ENCODE measurements at regions not wholly inside any gene's neighbourhood (a gene's known extent, or its start where the extent isn't known, plus 50 kb on each side); places are given as distances from the start of the nearest gene placed in this dataset.

DNA sequence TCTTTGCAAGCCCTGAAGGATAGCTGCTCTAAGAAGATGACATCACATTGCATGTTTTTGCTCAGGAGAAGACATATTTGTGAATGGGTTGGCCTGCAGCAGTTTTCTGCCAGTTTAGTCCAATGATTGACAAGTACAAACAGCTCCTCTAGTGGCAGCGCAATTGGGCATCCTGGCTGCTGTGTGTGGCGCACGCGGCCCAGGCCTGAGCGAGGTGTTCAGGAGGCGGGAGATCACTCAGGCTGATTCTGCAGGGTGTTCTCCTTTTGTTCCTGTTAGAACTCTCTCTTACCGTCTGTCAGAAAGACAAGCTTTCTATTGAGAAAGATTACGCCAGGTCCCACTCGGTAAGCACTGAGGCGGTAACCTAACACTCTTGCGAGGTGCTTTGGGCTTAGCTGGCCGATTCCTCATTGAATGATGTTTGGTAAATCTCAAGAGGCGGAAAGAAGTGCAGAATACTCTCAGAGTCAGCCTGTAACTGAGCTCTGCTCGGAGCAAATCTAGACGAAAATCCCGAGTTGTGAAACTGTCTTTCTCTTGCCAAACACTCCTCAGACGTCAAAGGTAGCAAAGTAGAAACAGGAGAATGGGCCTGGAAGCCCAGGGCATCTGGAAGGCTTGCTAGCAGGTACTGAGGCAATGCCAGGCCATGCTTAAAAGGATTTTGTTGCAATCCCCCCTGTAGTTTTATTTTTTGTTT lies 219.2 kb upstream of the BMPER start:
- ChIA-PET CTCF (interaction anchor here (1.4 kb wide), 1 partner anchor 227 kb away, joined by 4 read pairs; no protein-coding TSS in a partner anchor), POLR2A (no interaction called here)
- H3K4me3 ChIP-seq (ENCODE audit: low read depth, low read length), result no peak overlapping the region
- no peak for DNase-seq (ENCODE audit: low read depth, low spot score)
- TF ChIP-seq, protein P1, sequence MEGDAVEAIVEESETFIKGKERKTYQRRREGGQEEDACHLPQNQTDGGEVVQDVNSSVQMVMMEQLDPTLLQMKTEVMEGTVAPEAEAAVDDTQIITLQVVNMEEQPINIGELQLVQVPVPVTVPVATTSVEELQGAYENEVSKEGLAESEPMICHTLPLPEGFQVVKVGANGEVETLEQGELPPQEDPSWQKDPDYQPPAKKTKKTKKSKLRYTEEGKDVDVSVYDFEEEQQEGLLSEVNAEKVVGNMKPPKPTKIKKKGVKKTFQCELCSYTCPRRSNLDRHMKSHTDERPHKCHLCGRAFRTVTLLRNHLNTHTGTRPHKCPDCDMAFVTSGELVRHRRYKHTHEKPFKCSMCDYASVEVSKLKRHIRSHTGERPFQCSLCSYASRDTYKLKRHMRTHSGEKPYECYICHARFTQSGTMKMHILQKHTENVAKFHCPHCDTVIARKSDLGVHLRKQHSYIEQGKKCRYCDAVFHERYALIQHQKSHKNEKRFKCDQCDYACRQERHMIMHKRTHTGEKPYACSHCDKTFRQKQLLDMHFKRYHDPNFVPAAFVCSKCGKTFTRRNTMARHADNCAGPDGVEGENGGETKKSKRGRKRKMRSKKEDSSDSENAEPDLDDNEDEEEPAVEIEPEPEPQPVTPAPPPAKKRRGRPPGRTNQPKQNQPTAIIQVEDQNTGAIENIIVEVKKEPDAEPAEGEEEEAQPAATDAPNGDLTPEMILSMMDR (IDR thresholded peaks at IDR 0.05; ENCODE audit: insufficient read depth, low read length, missing control alignments), result no peak

DNA sequence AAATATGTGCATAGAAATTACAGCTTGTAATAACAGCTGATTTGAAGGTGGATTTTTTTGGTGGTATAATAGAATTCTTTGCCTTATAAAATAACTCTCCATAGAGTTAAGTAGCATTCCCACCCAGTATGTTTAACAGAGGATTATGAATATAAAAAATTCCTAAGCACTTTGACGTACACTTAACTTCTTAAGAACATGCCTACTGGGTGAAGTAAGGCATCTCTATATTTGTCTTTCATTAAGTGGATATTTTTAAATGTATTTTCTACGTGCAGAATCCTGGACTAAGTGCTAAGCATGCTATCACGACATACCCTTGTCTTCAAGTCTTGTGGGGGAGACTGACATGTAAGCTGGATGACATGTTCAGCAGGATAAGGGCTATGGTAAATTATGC lies 217.7 kb upstream of the BMPER start:
- CTCF ChIA-PET, result interaction anchor here (1.1 kb wide), 1 partner anchor 28 kb away, joined by 3 read pairs; no protein-coding TSS in a partner anchor
- no peak overlapping the region for H3K4me3 ChIP-seq (ENCODE audit: low read depth, low read length)
- DNase-seq (ENCODE audit: low read depth, low spot score), result no peak
- TF ChIP-seq, protein P1 (IDR thresholded peaks at IDR 0.05; ENCODE audit: insufficient read depth, low read length, missing control alignments), result no peak
- POLR2A ChIA-PET, result no interaction called here

DNA sequence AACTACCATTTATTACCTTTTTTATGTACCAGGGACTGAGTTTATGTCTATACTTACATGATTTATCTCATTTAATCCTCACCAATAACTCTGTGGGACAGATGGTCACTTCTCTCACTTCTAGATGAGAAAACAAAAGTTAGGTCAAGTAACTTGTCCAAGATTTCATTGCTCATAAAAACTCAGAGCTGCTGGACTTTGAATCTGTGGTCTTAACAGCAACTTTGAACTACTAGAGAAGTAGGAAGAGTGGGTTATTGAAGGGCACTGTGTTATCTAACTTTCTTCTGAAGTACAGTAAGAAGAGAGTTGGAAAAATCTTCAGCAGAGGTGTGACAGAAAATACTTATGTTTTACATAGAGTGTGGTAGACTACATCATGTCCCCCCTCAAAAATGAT lies 214.2 kb upstream of the BMPER start:
- ChIA-PET CTCF (no interaction called here), POLR2A (no interaction called here)
- TF ChIP-seq, protein P1 (IDR thresholded peaks at IDR 0.05; ENCODE audit: insufficient read depth, low read length, missing control alignments), result no peak
- H3K4me3 ChIP-seq (ENCODE audit: low read depth, low read length), result no peak overlapping the region
- no peak for DNase-seq (ENCODE audit: low read depth, low spot score)

DNA sequence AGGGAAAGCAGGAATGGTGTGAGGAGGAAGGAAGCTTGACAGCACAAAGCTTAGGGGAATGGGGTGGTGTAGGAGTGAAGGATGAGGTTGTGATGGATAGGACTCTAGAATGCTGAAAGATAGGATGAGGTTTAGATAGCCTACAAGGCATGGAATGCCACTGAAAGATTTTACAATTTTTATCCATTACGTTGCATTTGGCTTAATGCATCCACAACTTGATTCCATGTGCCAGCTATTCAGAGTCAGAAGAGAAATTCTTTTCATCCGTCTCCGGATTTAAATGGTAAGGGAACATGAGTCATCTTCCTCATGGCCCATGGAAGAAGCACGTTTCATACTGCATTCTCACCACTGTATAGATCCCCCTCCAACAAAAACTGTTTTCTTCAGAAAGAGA lies 212.4 kb upstream of the BMPER start:
- ChIA-PET POLR2A (no interaction called here), CTCF (interaction anchor here (0.8 to 1.4 kb wide), 4 partner anchors 19 to 240 kb away, joined by 3 to 4 read pairs (median 4); no protein-coding TSS in a partner anchor)
- TF ChIP-seq, protein P1 (IDR thresholded peaks at IDR 0.05; ENCODE audit: insufficient read depth, low read length, missing control alignments), result no peak
- no peak overlapping the region for H3K4me3 ChIP-seq (ENCODE audit: low read depth, low read length)
- peak; percentile 75 for DNase-seq (ENCODE audit: low read depth, low spot score)

DNA sequence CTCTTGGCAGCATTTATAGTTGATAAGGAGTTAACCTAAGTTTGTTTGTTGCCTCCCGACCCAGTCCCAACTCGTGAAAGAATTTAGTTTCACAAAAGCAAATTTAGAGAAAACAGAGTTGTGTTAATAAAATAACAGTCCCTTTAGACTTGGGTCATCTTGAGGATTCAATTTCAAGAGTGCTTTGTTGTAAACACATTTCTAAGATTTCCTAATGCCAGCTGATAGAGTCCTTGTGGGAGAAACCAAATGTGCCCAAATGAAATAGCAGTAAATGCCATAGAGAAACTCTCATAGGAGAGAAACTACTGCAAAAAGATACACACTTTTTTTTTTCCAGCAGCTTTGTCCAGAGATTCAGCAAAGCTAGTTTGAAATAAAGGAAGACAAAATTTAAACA lies 211.3 kb upstream of the BMPER start:
- H3K4me3 ChIP-seq (ENCODE audit: low read depth, low read length), result no peak overlapping the region
- TF ChIP-seq, protein P1 (IDR thresholded peaks at IDR 0.05; ENCODE audit: insufficient read depth, low read length, missing control alignments), result no peak
- CTCF ChIA-PET, result no interaction called here
- no peak for DNase-seq (ENCODE audit: low read depth, low spot score)
- POLR2A ChIA-PET, result no interaction called here

DNA sequence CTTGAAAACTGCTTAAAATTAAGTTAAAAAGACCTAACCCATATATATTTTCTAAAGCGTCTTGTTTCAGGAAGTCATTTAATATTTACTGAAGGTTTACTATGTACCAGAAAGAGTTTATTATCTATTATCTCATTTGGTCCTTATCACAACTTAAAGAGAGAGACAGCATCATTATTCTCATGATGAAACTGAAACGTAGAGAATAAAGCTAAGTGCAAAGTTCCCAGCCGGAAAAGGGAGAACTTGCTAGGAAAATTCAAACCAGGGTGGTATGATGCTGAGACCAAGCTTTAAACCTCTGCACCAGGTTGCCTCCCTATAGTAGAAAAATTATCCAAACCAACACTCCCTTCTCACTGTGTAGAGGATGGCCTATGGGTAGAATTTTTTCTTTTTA lies 207.7 kb upstream of the BMPER start:
- H3K4me3 ChIP-seq (ENCODE audit: low read depth, low read length), result no peak overlapping the region
- ChIA-PET POLR2A (interaction anchor here (0.6 kb wide), 1 partner anchor 66 kb away, joined by 3 read pairs; no protein-coding TSS in a partner anchor), CTCF (interaction anchor here (1.1 to 1.9 kb wide), 2 partner anchors 18 to 236 kb away, joined by 3 to 6 read pairs; no protein-coding TSS in a partner anchor)
- DNase-seq (ENCODE audit: low read depth, low spot score), result no peak
- TF ChIP-seq, protein P1 (IDR thresholded peaks at IDR 0.05; ENCODE audit: insufficient read depth, low read length, missing control alignments), result no peak

Data from AG04449 (cell line).